Endothelial cell of umbilical vein (primary cell): ENCODE measurements at regions not wholly inside any gene's neighbourhood (a gene's known extent, or its start where the extent isn't known, plus 50 kb on each side); places are given as distances from the start of the nearest gene placed in this dataset.

Experiments
- BruUV-seq: library from RNA; stranded (reverse); fragments of 400-500 nt; replicated peaks from 2 replicates; lab custom pipeline; 2021; lab: Mats Ljungman, UMichigan
- CTCF ChIA-PET: fragments of 300-600, 350-600 bp; sonication (Branson Sonifier 250); formaldehyde crosslinking; loops from one replicate; lab custom pipeline; 2021; ENCODE audit warnings: antibody characterized with exemption, inconsistent platforms; lab: Charles Lee
- POLR2A ChIA-PET: fragments of 300-600, 350-600 bp; sonication (Branson Sonifier 250); formaldehyde crosslinking; loops from one replicate; lab custom pipeline; 2021; ENCODE audit warnings: antibody characterized with exemption, inconsistent platforms; lab: Charles Lee
- DNase-seq: peaks from one replicate; pipeline ENCODE4 v3.0.0-alpha.2; 2011; ENCODE audit warnings: low read depth, low spot score
- FAIRE-seq: peaks from 2 replicates; lab custom pipeline; 2011; peaks lifted over from hg19 to GRCh38; lab: Jason Lieb, UNC
- H2AFZ ChIP-seq: 2 replicates; pipeline ENCODE4 v1.6.0; 2012; ENCODE audit warnings: low read depth, low read length, control low read depth, inconsistent platforms
- H3K27ac ChIP-seq: 2 replicates; pipeline ENCODE4 v1.5.1; 2011; ENCODE audit warnings: low read depth, mild to moderate bottlenecking, control low read depth, low read length, moderate library complexity; ENCODE audit not compliant: insufficient read depth
- H3K27me3 ChIP-seq, 2 experiments: 2 replicates each; pipeline versions ENCODE4 v1.6.0 to v1.6.1; 2011; ENCODE audit warnings: low read length in 2 of 2, mixed read lengths in 1 of 2; ENCODE audit not compliant: control insufficient read depth in 2 of 2, insufficient read depth in 2 of 2
- H3K36me3 ChIP-seq, 2 experiments: 2 replicates in 1 of 2; 3 replicates in 1 of 2; pipeline ENCODE4 v1.5.1; 2011; ENCODE audit warnings: low read length in 2 of 2, mild to moderate bottlenecking in 1 of 2, moderate library complexity in 1 of 2; ENCODE audit not compliant: control insufficient read depth in 2 of 2, insufficient read depth in 2 of 2; ENCODE audit errors: extremely low read depth in 1 of 2
- H3K4me1 ChIP-seq: 3 replicates; pipeline ENCODE4 v1.5.1; 2011; ENCODE audit warnings: mild to moderate bottlenecking, low read length; ENCODE audit not compliant: control insufficient read depth, insufficient read depth; ENCODE audit errors: extremely low read depth
- H3K4me2 ChIP-seq: 2 replicates; pipeline ENCODE4 v1.6.1; 2011; ENCODE audit warnings: low read length, control low read depth, mixed read lengths; ENCODE audit not compliant: insufficient read depth
- H3K4me3 ChIP-seq, 3 experiments: fragments of 200-600 bp in 1 of 3; sonication (generic), shearing (Covaris generic) in 1 of 3; replicated peaks in 1 of 3; 2 replicates each; pipeline ENCODE4 v1.5.1; 2011 to 2016; ENCODE audit warnings: control low read depth in 3 of 3, low read length in 3 of 3, mild to moderate bottlenecking in 2 of 3, inconsistent platforms in 1 of 3, low read depth in 1 of 3, moderate library complexity in 1 of 3; ENCODE audit not compliant: insufficient read depth in 1 of 3
- H3K79me2 ChIP-seq: 2 replicates; pipeline ENCODE4 v1.6.0; 2012; ENCODE audit warnings: low read length, inconsistent platforms; ENCODE audit not compliant: control insufficient read depth, insufficient read depth
- H3K9ac ChIP-seq: replicated peaks from 2 replicates; pipeline ENCODE3; 2011; ENCODE audit warnings: low read length, control low read depth; ENCODE audit not compliant: insufficient read depth; ENCODE audit errors: extremely low read depth
- H3K9me1 ChIP-seq: replicated peaks from 3 replicates; pipeline ENCODE4 v1.6.0; 2011; ENCODE audit warnings: mild to moderate bottlenecking, low read length; ENCODE audit not compliant: control insufficient read depth, insufficient read depth; ENCODE audit errors: extremely low read depth
- H3K9me3 ChIP-seq: replicated peaks from 2 replicates; pipeline ENCODE4 v1.5.1; 2012; ENCODE audit warnings: low read length, inconsistent platforms; ENCODE audit not compliant: control insufficient read depth, insufficient read depth
- H4K20me1 ChIP-seq: replicated peaks from 2 replicates; pipeline ENCODE3; 2011; ENCODE audit warnings: mild to moderate bottlenecking, low read length; ENCODE audit not compliant: control insufficient read depth, insufficient read depth; ENCODE audit errors: extremely low read depth
- EZH2 ChIP-seq: IDR thresholded peaks from 2 replicates; pipeline ENCODE4 v1.6.1; 2012; ENCODE audit warnings: borderline replicate concordance, low read depth, mild to moderate bottlenecking, moderate library complexity, low read length, inconsistent platforms; ENCODE audit not compliant: severe bottlenecking
- FOS ChIP-seq: IDR thresholded peaks from 2 replicates; pipeline ENCODE4 v1.6.1; 2011; ENCODE audit warnings: mild to moderate bottlenecking, low read length, moderate library complexity, borderline replicate concordance; ENCODE audit not compliant: insufficient read depth
- GATA2 ChIP-seq: IDR thresholded peaks from 2 replicates; pipeline ENCODE4 v1.7.0; 2011; ENCODE audit warnings: low read depth, mild to moderate bottlenecking, moderate library complexity, mixed read lengths, low read length; ENCODE audit not compliant: insufficient read length, insufficient read depth
- JUN ChIP-seq: IDR thresholded peaks from 2 replicates; pipeline ENCODE4 v1.6.1; 2011; ENCODE audit warnings: borderline replicate concordance, low read depth; ENCODE audit not compliant: insufficient read length, insufficient read depth
- MYC ChIP-seq: IDR thresholded peaks from one replicate; pipeline ENCODE4 v1.6.1; 2011; ENCODE audit warnings: mild to moderate bottlenecking, low read depth, low read length
- POLR2A ChIP-seq: IDR thresholded peaks from 2 replicates; pipeline ENCODE4 v1.6.1; 2012; ENCODE audit warnings: low read depth, mild to moderate bottlenecking, control low read depth, low read length
- POLR2AphosphoS5 ChIP-seq: IDR thresholded peaks from 2 replicates; pipeline ENCODE4 v1.6.1; 2012; ENCODE audit warnings: low read depth, mild to moderate bottlenecking, control low read depth, low read length, moderate library complexity; ENCODE audit not compliant: insufficient read depth
- dilution Hi-C: fragments of 300-500 bp; cut with MboI; formaldehyde crosslinking; loops from one replicate; pipeline ENCODE4 v1.15.0; 2019; ENCODE audit warnings: low sequenced_read_pairs; ENCODE audit not compliant: extremely low pct_ligation_motif_present
- intact Hi-C: fragments of 100-400 bp; cut with micrococcal nuclease; formaldehyde crosslinking; loops from one replicate; pipeline ENCODE4 v1.10.0; 2022
- TF ChIP-seq, protein P1 (sequence below), 2 donors: IDR thresholded peaks; 1 replicate in 1 of 2; 2 replicates in 1 of 2; pipeline ENCODE4 v1.5.1; 2011; ENCODE audit warnings: low read length in 2 of 2, mild to moderate bottlenecking in 2 of 2, moderate library complexity in 2 of 2, control low read depth in 1 of 2, inconsistent platforms in 1 of 2, low read depth in 1 of 2; ENCODE audit not compliant: insufficient read depth in 1 of 2; ENCODE audit errors: extremely low read depth in 1 of 2
- TF ChIP-seq, protein P2 (sequence below): IDR thresholded peaks from 2 replicates; pipeline ENCODE4 v1.6.1; 2011; ENCODE audit not compliant: insufficient read depth, insufficient read length

- Histone ChIP-seq H3K36me3 (no peaks in the 10 kb centered on the region), H3K27me3 (no peaks in the 10 kb centered on the region), H3K9me3 (no peaks in the 10 kb centered on the region), H3K4me2 (no peak overlapping the region), H3K27ac (no peak overlapping the region), H3K4me1 (no peaks in the 10 kb centered on the region), H2AFZ (no peak overlapping the region), H3K9ac (no peak overlapping the region), H3K4me3 (no peak overlapping the region), H4K20me1 (no peaks in the 10 kb centered on the region), H3K79me2 (no peaks in the 10 kb centered on the region), H3K9me1 (no peaks in the 10 kb centered on the region)
- no peak for TF ChIP-seq MYC
- no peak for TF ChIP-seq POLR2AphosphoS5
- CTCF ChIA-PET, result no interaction called here
- FAIRE-seq (no peak), DNase-seq (no peak)
- intact Hi-C loops, result no loop called here
- BruUV-seq, result no TSS peak
- dilution Hi-C loops, result no loop called here
- POLR2A ChIA-PET, result no interaction called here
Observed at GRCh38 chr1:78722947-78723346, 73.3 kb downstream of the IFI44 start.

DNA sequence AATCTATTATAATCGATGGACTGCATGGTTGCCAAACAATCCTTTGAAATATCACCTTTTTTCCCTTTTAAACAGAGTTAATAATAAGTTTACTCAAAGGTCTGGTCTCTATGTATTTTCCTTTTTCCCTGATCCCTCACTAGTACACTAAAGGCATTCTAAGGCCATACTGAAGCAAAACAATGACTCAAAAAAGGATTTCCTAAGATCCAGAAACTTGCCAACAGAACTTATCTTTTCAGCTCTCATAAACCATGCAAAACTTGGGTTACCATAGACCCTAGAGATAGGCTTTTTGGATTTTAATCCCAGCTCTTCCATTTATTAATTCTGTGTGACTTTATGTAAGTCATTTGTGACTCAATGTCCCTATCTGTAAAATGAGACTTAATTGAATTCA lies 77.1 kb downstream of the IFI44 start:
- Histone ChIP-seq H3K9ac (no peak overlapping the region), H3K9me3 (no peaks in the 10 kb centered on the region), H3K4me2 (no peak overlapping the region), H3K4me3 (no peak overlapping the region), H3K27ac (no peak overlapping the region), H3K4me1 (no peaks in the 10 kb centered on the region), H3K27me3 (no peaks in the 10 kb centered on the region), H3K9me1 (no peaks in the 10 kb centered on the region), H4K20me1 (no peaks in the 10 kb centered on the region), H3K36me3 (no peaks in the 10 kb centered on the region), H3K79me2 (no peaks in the 10 kb centered on the region), H2AFZ (no peak overlapping the region)
- DNase-seq (no peak), FAIRE-seq (no peak)
- BruUV-seq, result no TSS peak
- dilution Hi-C loops, result no loop called here
- CTCF ChIA-PET, result no interaction called here
- intact Hi-C loops, result no loop called here
- TF ChIP-seq, protein P1, sequence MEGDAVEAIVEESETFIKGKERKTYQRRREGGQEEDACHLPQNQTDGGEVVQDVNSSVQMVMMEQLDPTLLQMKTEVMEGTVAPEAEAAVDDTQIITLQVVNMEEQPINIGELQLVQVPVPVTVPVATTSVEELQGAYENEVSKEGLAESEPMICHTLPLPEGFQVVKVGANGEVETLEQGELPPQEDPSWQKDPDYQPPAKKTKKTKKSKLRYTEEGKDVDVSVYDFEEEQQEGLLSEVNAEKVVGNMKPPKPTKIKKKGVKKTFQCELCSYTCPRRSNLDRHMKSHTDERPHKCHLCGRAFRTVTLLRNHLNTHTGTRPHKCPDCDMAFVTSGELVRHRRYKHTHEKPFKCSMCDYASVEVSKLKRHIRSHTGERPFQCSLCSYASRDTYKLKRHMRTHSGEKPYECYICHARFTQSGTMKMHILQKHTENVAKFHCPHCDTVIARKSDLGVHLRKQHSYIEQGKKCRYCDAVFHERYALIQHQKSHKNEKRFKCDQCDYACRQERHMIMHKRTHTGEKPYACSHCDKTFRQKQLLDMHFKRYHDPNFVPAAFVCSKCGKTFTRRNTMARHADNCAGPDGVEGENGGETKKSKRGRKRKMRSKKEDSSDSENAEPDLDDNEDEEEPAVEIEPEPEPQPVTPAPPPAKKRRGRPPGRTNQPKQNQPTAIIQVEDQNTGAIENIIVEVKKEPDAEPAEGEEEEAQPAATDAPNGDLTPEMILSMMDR (IDR thresholded peaks at IDR 0.05; ENCODE audit: extremely low read depth in 1 of 2, insufficient read depth in 1 of 2, low read depth in 1 of 2, low read length in 2 of 2), result no peak
- TF ChIP-seq MYC, result no peak
- TF ChIP-seq POLR2A, result no peak
- no peak for TF ChIP-seq GATA2
- no peak for TF ChIP-seq FOS
- no peak for TF ChIP-seq POLR2AphosphoS5
- TF ChIP-seq, protein P2, sequence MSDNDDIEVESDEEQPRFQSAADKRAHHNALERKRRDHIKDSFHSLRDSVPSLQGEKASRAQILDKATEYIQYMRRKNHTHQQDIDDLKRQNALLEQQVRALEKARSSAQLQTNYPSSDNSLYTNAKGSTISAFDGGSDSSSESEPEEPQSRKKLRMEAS, result no peak
- TF ChIP-seq EZH2, result no peak
- TF ChIP-seq JUN, result no peak
- POLR2A ChIA-PET, result no interaction called here
